HCT116 (cell line): ENCODE measurements at regions not wholly inside any gene's neighbourhood (a gene's known extent, or its start where the extent isn't known, plus 50 kb on each side); places are given as distances from the start of the nearest gene placed in this dataset.
A peak's percentile ranks its signal among the peaks of the same experiment; 100 is the strongest.

Experiments
- ATAC-seq: fragments of 200-7000 bp; cut with Tn5 transposase; 2 replicates; pipeline ENCODE4 v1.9.1; 2020; ENCODE audit warnings: mild to moderate bottlenecking, moderate library complexity
- BruUV-seq: library from RNA; stranded (reverse); fragments of 400-500 nt; replicated peaks from 2 replicates; lab custom pipeline; 2021; lab: Mats Ljungman, UMichigan
- CTCF ChIA-PET: fragments of 300-600 bp; sonication (Branson Sonifier 250); formaldehyde crosslinking; loops from one replicate; lab custom pipeline; 2021; ENCODE audit warnings: antibody characterized with exemption; lab: Charles Lee
- POLR2A ChIA-PET: fragments of 300-600, 350-600 bp; sonication (Branson Sonifier 250); formaldehyde crosslinking; loops from one replicate; lab custom pipeline; 2021; ENCODE audit warnings: antibody characterized with exemption; lab: Charles Lee
- RAD21 ChIA-PET, 2 experiments: fragments of 300-600 bp; sonication (Branson Sonifier 250); formaldehyde crosslinking; loops; one replicate each; lab custom pipeline; 2023; ENCODE audit warnings: low total read pairs in 2 of 2; ENCODE audit not compliant: uncharacterized antibody in 2 of 2, unreplicated experiment in 2 of 2, low non-redundant PET in 1 of 2; lab: Charles Lee
- DNase-seq: peaks from one replicate; pipeline ENCODE4 v3.0.0-alpha.2; 2010; ENCODE audit warnings: low read depth, low spot score
- H2AFZ ChIP-seq: fragments of 200-600 bp; shearing (Covaris generic), sonication (generic); 2 replicates; pipeline ENCODE4 v1.6.1; 2017; ENCODE audit warnings: low read depth, mixed run types, mixed read lengths, antibody characterized with exemption, low read length; ENCODE audit not compliant: poor library complexity, severe bottlenecking
- H3K27ac ChIP-seq: 2 replicates; pipeline ENCODE4 v1.5.1; 2012; ENCODE audit warnings: low read depth, low read length
- H3K27me3 ChIP-seq: fragments of 200-600 bp; sonication (generic); 2 replicates; pipeline ENCODE4 v1.6.1; 2016; ENCODE audit warnings: mixed run types, low read length, mixed read lengths; ENCODE audit not compliant: insufficient read depth
- H3K36me3 ChIP-seq, 2 experiments: fragments of 200-500 bp in 1 of 2; fragments of 200-600 bp in 1 of 2; sonication (Bioruptor generic) in 1 of 2; sonication (generic) in 1 of 2; 2 replicates each; pipeline versions ENCODE4 v1.5.1 to v1.6.1; 2014 to 2016; ENCODE audit warnings: low read length in 2 of 2, inconsistent platforms in 1 of 2, mixed read lengths in 1 of 2, mixed run types in 1 of 2; ENCODE audit not compliant: insufficient read depth in 2 of 2, control insufficient read depth in 1 of 2
- H3K4me1 ChIP-seq, 2 experiments: fragments of 200-600 bp in 1 of 2; sonication (generic) in 1 of 2; 2 replicates each; pipeline versions ENCODE4 v1.5.1 to v1.6.1; 2012 to 2017; ENCODE audit warnings: low read length in 2 of 2, inconsistent platforms in 1 of 2, mild to moderate bottlenecking in 1 of 2, mixed read lengths in 1 of 2, mixed run types in 1 of 2, moderate library complexity in 1 of 2; ENCODE audit not compliant: insufficient read depth in 2 of 2, control insufficient read depth in 1 of 2
- H3K4me2 ChIP-seq: fragments of 200-600 bp; sonication (generic); 2 replicates; pipeline ENCODE4 v1.6.1; 2017; ENCODE audit warnings: mixed run types, low read length, mixed read lengths
- H3K4me3 ChIP-seq, 2 experiments: fragments of 200-600 bp in 1 of 2; sonication (generic) in 1 of 2; replicated peaks in 1 of 2; 2 replicates each; pipeline ENCODE4 v1.5.1; 2011 to 2016; ENCODE audit warnings: low read length in 2 of 2, control low read depth in 1 of 2, low read depth in 1 of 2, mild to moderate bottlenecking in 1 of 2, mixed read lengths in 1 of 2, mixed run types in 1 of 2
- H3K79me2 ChIP-seq: fragments of 200-600 bp; sonication (generic); 2 replicates; pipeline ENCODE4 v1.6.1; 2017; ENCODE audit warnings: mild to moderate bottlenecking, mixed run types, low read length, moderate library complexity, mixed read lengths; ENCODE audit not compliant: insufficient read depth
- H3K9ac ChIP-seq: fragments of 200-600 bp; sonication (generic); 2 replicates; pipeline ENCODE4 v1.6.1; 2016; ENCODE audit warnings: low read length, mixed read lengths
- H3K9me2 ChIP-seq: fragments of 200-600 bp; sonication (generic), shearing (Covaris generic); 2 replicates; pipeline ENCODE4 v1.6.1; 2017; ENCODE audit warnings: mixed run types, mild to moderate bottlenecking, moderate library complexity; ENCODE audit not compliant: insufficient read depth
- H3K9me3 ChIP-seq, 2 experiments: fragments of 200-500 bp in 1 of 2; fragments of 200-600 bp in 1 of 2; sonication (Bioruptor generic) in 1 of 2; sonication (generic) in 1 of 2; 2 replicates each; pipeline ENCODE4 v1.6.1; 2014 to 2017; ENCODE audit warnings: low read length in 2 of 2, mixed read lengths in 2 of 2, inconsistent platforms in 1 of 2, low read depth in 1 of 2, mild to moderate bottlenecking in 1 of 2, mixed run types in 1 of 2, moderate library complexity in 1 of 2; ENCODE audit not compliant: control insufficient read depth in 1 of 2, insufficient read depth in 1 of 2
- H4K20me1 ChIP-seq: fragments of 200-600 bp; sonication (generic), shearing (Covaris generic); 2 replicates; pipeline ENCODE4 v1.6.1; 2017; ENCODE audit warnings: mixed run types, mild to moderate bottlenecking, moderate library complexity; ENCODE audit not compliant: insufficient read depth
- CBX3 ChIP-seq: IDR thresholded peaks from 2 replicates; pipeline ENCODE4 v1.6.1; 2012; ENCODE audit warnings: low read depth
- CEBPB ChIP-seq: IDR thresholded peaks from 2 replicates; pipeline ENCODE4 v1.6.1; 2012; ENCODE audit warnings: low read depth
- EGR1 ChIP-seq: IDR thresholded peaks from 2 replicates; pipeline ENCODE4 v1.6.1; 2012; ENCODE audit warnings: low read depth
- ELF1 ChIP-seq: IDR thresholded peaks from 2 replicates; pipeline ENCODE4 v1.6.1; 2012; ENCODE audit warnings: low read depth, borderline replicate concordance
- EZH2 ChIP-seq: fragments of 200-600 bp; sonication (generic); IDR thresholded peaks from 2 replicates; pipeline ENCODE4 v1.6.1; 2017; ENCODE audit warnings: antibody characterized with exemption, mixed run types
- EZH2phosphoT487 ChIP-seq: fragments of 200-600 bp; IDR thresholded peaks from 2 replicates; pipeline ENCODE4 v1.6.1; 2018; ENCODE audit warnings: antibody characterized with exemption, borderline replicate concordance
- JUND ChIP-seq: IDR thresholded peaks from 2 replicates; pipeline ENCODE4 v1.6.1; 2012
- POLR2A ChIP-seq: IDR thresholded peaks from 2 replicates; pipeline ENCODE4 v1.7.0; 2011; ENCODE audit warnings: borderline replicate concordance; ENCODE audit not compliant: insufficient read depth, insufficient read length; ENCODE audit errors: extremely low read depth
- RAD21 ChIP-seq: IDR thresholded peaks from 2 replicates; pipeline ENCODE4 v1.6.1; 2012; ENCODE audit warnings: low read depth, mild to moderate bottlenecking
- SIN3A ChIP-seq: IDR thresholded peaks from 2 replicates; pipeline ENCODE4 v1.6.1; 2012; ENCODE audit warnings: low read depth
- ZFX ChIP-seq: fragments of 450-650 bp; IDR thresholded peaks from 2 replicates; pipeline ENCODE4 v1.6.1; 2017
- intact Hi-C: fragments of 100-400 bp; cut with micrococcal nuclease; formaldehyde crosslinking; loops from 2 replicates; pipeline ENCODE4 v1.10.0; 2022
- TF ChIP-seq, protein P1 (sequence below): IDR thresholded peaks from 2 replicates; pipeline ENCODE4 v1.6.1; 2012
- TF ChIP-seq, protein P2 (sequence below), 3 experiments: fragments of 200-600 bp in 1 of 3; sonication (generic) in 1 of 3; IDR thresholded peaks in 2 of 3; conservative IDR thresholded peaks in 1 of 3; 2 replicates each; pipeline ENCODE4 v1.5.1; 2012 to 2017; ENCODE audit warnings: low read depth in 2 of 3, low read length in 2 of 3, antibody characterized with exemption in 1 of 3, borderline replicate concordance in 1 of 3, control low read depth in 1 of 3, mild to moderate bottlenecking in 1 of 3, mixed read lengths in 1 of 3, mixed run types in 1 of 3, moderate library complexity in 1 of 3; ENCODE audit not compliant: insufficient read depth in 1 of 3
- TF ChIP-seq, protein P3 (sequence below): IDR thresholded peaks from 2 replicates; pipeline ENCODE4 v1.6.1; 2012

DNA sequence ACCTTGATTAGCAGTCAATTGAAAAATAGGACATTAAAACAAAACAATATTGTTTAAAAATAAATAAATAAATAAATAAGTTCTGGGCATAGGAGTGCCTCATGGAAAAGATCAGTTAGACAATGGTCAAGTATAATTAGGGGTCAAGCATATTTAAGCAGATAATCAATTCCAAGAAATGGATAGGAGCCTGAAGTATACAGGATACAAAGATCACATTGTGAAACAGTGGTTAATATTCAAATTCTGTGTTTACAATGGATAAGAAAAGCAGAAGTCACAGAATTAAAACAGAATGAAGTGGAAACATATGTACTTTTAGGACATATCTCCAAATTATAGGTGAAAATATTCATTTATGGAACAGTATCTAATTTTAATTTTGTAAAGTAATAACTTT lies 1028.6 kb upstream of the CITED2 start:
- no peaks in the 10 kb centered on the region for H3K9me3 ChIP-seq
- intact Hi-C loops: no loop called here
- CTCF ChIA-PET: no interaction called here
- ATAC-seq (no peak), DNase-seq (no peak)
- H3K79me2 ChIP-seq: no peaks in the 10 kb centered on the region
- no TSS peak for BruUV-seq
- H3K27me3 ChIP-seq: no peaks in the 10 kb centered on the region
- POLR2A ChIA-PET: no interaction called here
- H3K27ac ChIP-seq: no peak overlapping the region
- H3K36me3 ChIP-seq: no peaks in the 10 kb centered on the region
- H4K20me1 ChIP-seq: no peaks in the 10 kb centered on the region
- H3K4me3 ChIP-seq: no peak overlapping the region
- H3K9me2 ChIP-seq: no peaks in the 10 kb centered on the region
- H3K9ac ChIP-seq: no peak overlapping the region
- no peak overlapping the region for H2AFZ ChIP-seq
- H3K4me2 ChIP-seq: no peak overlapping the region
- RAD21 ChIA-PET: no interaction called here
- TF ChIP-seq EZH2phosphoT487: no peak
- TF ChIP-seq EZH2: no peak
- peaks cover 0 to 5% of the 10 kb centered on the region in 2 experiments; a peak in 2 of 4 replicates for H3K4me1 ChIP-seq

DNA sequence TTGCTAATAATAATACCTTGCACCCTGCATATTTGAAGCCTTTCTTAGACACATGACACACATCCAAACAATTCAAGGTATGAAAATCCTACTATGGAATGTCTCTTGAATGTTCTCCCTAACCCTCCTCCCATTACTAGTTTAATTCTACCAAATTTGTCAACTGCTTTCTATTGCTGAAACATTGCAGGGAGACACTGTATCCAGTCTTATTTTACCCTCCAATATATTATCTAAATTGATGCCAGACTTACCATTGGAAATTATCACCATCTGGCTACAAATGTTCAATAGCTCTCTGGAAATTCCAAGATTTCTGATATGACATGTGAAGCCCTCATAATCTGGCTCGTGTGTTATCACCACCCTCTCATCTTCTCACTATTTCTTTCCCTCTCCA lies 1027.3 kb upstream of the CITED2 start:
- H3K9me2 ChIP-seq: no peaks in the 10 kb centered on the region
- no peak overlapping the region for H3K4me3 ChIP-seq
- H3K27me3 ChIP-seq: no peaks in the 10 kb centered on the region
- H4K20me1 ChIP-seq: no peaks in the 10 kb centered on the region
- DNase-seq: no peak
- no peaks in the 10 kb centered on the region for H3K36me3 ChIP-seq
- H3K27ac ChIP-seq: no peak overlapping the region
- intact Hi-C loops: no loop called here
- H3K79me2 ChIP-seq: no peaks in the 10 kb centered on the region
- no peak for TF ChIP-seq ELF1
- H3K4me2 ChIP-seq: peak overlapping the region; percentile 2; the same call in 1 of the 2 replicates
- POLR2A ChIA-PET: no interaction called here
- RAD21 ChIA-PET: no interaction called here
- no TSS peak for BruUV-seq
- H3K4me1 ChIP-seq: peaks cover 0 to 5% of the 10 kb centered on the region in 2 experiments; a peak in 2 of 4 replicates
- CTCF ChIA-PET: no interaction called here
- ATAC-seq: no peak
- no peak overlapping the region for H3K9ac ChIP-seq
- no peaks in the 10 kb centered on the region for H3K9me3 ChIP-seq
- no peak overlapping the region for H2AFZ ChIP-seq

DNA sequence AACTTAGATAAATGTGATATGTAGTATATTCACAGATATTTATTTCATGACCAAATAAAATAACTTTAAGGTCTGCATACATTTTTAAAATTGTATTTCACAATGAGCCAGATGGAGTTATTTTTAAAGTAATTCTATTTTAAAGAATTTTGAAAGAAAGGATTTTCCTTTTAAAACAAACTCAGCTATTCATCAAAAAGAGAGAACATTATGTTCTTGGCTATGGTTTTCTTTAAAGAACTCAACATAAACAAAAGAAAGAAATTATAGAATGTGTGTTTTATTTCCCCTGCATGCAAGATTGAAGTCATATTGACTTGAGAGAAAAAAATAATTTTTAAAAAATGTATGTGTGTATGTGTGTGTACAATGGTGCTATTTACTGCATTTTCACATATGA lies 1023.6 kb upstream of the CITED2 start:
- H3K27me3 ChIP-seq: no peaks in the 10 kb centered on the region
- H3K36me3 ChIP-seq: no peaks in the 10 kb centered on the region
- no TSS peak for BruUV-seq
- H2AFZ ChIP-seq: no peak overlapping the region
- no peak overlapping the region for H3K9ac ChIP-seq
- RAD21 ChIA-PET: no interaction called here
- no peaks in the 10 kb centered on the region for H3K9me2 ChIP-seq
- ATAC-seq (no peak), DNase-seq (no peak)
- CTCF ChIA-PET: no interaction called here
- no peaks in the 10 kb centered on the region for H3K79me2 ChIP-seq
- TF ChIP-seq CEBPB: no peak
- no peak for TF ChIP-seq JUND
- TF ChIP-seq RAD21: no peak
- TF ChIP-seq ZFX: no peak
- TF ChIP-seq ELF1: no peak
- no peak for TF ChIP-seq EGR1
- no peak for TF ChIP-seq POLR2A
- TF ChIP-seq, protein P1, sequence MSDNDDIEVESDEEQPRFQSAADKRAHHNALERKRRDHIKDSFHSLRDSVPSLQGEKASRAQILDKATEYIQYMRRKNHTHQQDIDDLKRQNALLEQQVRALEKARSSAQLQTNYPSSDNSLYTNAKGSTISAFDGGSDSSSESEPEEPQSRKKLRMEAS: no peak
- TF ChIP-seq EZH2: no peak
- TF ChIP-seq CBX3: no peak
- TF ChIP-seq, protein P2, sequence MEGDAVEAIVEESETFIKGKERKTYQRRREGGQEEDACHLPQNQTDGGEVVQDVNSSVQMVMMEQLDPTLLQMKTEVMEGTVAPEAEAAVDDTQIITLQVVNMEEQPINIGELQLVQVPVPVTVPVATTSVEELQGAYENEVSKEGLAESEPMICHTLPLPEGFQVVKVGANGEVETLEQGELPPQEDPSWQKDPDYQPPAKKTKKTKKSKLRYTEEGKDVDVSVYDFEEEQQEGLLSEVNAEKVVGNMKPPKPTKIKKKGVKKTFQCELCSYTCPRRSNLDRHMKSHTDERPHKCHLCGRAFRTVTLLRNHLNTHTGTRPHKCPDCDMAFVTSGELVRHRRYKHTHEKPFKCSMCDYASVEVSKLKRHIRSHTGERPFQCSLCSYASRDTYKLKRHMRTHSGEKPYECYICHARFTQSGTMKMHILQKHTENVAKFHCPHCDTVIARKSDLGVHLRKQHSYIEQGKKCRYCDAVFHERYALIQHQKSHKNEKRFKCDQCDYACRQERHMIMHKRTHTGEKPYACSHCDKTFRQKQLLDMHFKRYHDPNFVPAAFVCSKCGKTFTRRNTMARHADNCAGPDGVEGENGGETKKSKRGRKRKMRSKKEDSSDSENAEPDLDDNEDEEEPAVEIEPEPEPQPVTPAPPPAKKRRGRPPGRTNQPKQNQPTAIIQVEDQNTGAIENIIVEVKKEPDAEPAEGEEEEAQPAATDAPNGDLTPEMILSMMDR (IDR thresholded peaks at IDR 0.05 in 2 of 3, conservative IDR thresholded peaks at IDR 0.05 in 1 of 3; ENCODE audit: borderline replicate concordance in 1 of 3, insufficient read depth in 1 of 3, low read depth in 2 of 3, low read length in 2 of 3): no peak
- TF ChIP-seq SIN3A: no peak
- TF ChIP-seq, protein P3, sequence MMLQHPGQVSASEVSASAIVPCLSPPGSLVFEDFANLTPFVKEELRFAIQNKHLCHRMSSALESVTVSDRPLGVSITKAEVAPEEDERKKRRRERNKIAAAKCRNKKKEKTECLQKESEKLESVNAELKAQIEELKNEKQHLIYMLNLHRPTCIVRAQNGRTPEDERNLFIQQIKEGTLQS: no peak
- TF ChIP-seq, all 23 proteins: peak for 0
- Histone ChIP-seq H3K27ac (no peak overlapping the region), H4K20me1 (no peaks in the 10 kb centered on the region), H3K9me3 (no peaks in the 10 kb centered on the region), H3K4me1 (peaks cover 0 to 5% of the 10 kb centered on the region in 2 experiments; a peak in 2 of 4 replicates), H3K4me2 (no peak overlapping the region), H3K4me3 (no peak overlapping the region)
- POLR2A ChIA-PET: no interaction called here
- intact Hi-C loops: no loop called here
